ENCODE measurements at regions not wholly inside any gene's neighbourhood (a gene's known extent, or its start where the extent isn't known, plus 50 kb on each side); places are given as distances from the start of the nearest gene placed in this dataset.

GRCh38 chr12:75944097-75944904, 87.3 kb downstream of the PHLDA1 start (continued):
- TF ChIP-seq PAXIP1 (CRISPR knock-in tag; conservative IDR thresholded peaks at IDR 0.05), result peak; percentile 95
- TF ChIP-seq ATF1 (CRISPR knock-in tag; IDR thresholded peaks at IDR 0.05), result peak; percentile 54; the same call in 1 of the 2 replicates
- TF ChIP-seq TEAD3 (CRISPR knock-in tag; optimal IDR thresholded peaks at IDR 0.05; ENCODE audit: borderline replicate concordance), result peak; percentile 75
- TF ChIP-seq ZEB1 (IDR thresholded peaks at IDR 0.05; ENCODE audit: insufficient replicate concordance, low read depth), result peak; percentile 54
- no peak for TF ChIP-seq ZNF576 (CRISPR knock-in tag; IDR thresholded peaks at IDR 0.05)
- TF ChIP-seq FOXA3 (CRISPR knock-in tag; IDR thresholded peaks at IDR 0.05), result peak; percentile 94
- peak; percentile 75; the same call in 1 of the 2 replicates for TF ChIP-seq CEBPG (CRISPR knock-in tag; IDR thresholded peaks at IDR 0.05)
- TF ChIP-seq NR2F2 (IDR thresholded peaks at IDR 0.05; ENCODE audit: borderline replicate concordance, low read depth), result peak; percentile 74
- TF ChIP-seq DR1 (CRISPR knock-in tag; IDR thresholded peaks at IDR 0.05), result no peak
- TF ChIP-seq CREB1 (IDR thresholded peaks at IDR 0.05), result peak; percentile 6; the same call in 1 of the 2 replicates
- TF ChIP-seq CREB1 (CRISPR knock-in tag; IDR thresholded peaks at IDR 0.05), result peak; percentile 71; the same call in 1 of the 2 replicates
- TF ChIP-seq SMARCC2 (IDR thresholded peaks at IDR 0.05), result peak; percentile 83; the same call in 1 of the 2 replicates
- peak; percentile 90 for TF ChIP-seq FOXA1 (IDR thresholded peaks at IDR 0.05)
- TF ChIP-seq FOXA1 (CRISPR knock-in tag; IDR thresholded peaks at IDR 0.05), result peak; percentile 94
- TF ChIP-seq MED8 (CRISPR knock-in tag; IDR thresholded peaks at IDR 0.05; ENCODE audit: insufficient replicate concordance), result peak; percentile 93
- 0 out of 2 replicates have a peak, but pooled peaks have one; percentile 15 for TF ChIP-seq ZNF800 (CRISPR knock-in tag; IDR thresholded peaks at IDR 0.05)
- TF ChIP-seq GFI1 (CRISPR knock-in tag; IDR thresholded peaks at IDR 0.05; ENCODE audit: borderline replicate concordance), result peak; percentile 59; the same call in 1 of the 2 replicates
- TF ChIP-seq HDAC2 (CRISPR knock-in tag; IDR thresholded peaks at IDR 0.05), result peak; percentile 73; the same call in 1 of the 2 replicates
- TF ChIP-seq ZNF264 (CRISPR knock-in tag; IDR thresholded peaks at IDR 0.05), result peak; percentile 12; the same call in 1 of the 2 replicates
- peak; percentile 92 for TF ChIP-seq HNF4A (CRISPR knock-in tag; IDR thresholded peaks at IDR 0.05)
